GM21447 (cell line): ENCODE measurements at regions not wholly inside any gene's neighbourhood (a gene's known extent, or its start where the extent isn't known, plus 50 kb on each side); places are given as distances from the start of the nearest gene placed in this dataset.
"Not testable (repeated sequence)": the region's sequence is repeated elsewhere in the genome, so short reads cannot be mapped to it uniquely, and the experiment has no call there.

Experiments used
- ATAC-seq: cut with Tn5 transposase; IDR thresholded peaks from one replicate; pipeline ENCODE4 v1.9.1; 2021; ENCODE audit not compliant: unreplicated experiment

DNA sequence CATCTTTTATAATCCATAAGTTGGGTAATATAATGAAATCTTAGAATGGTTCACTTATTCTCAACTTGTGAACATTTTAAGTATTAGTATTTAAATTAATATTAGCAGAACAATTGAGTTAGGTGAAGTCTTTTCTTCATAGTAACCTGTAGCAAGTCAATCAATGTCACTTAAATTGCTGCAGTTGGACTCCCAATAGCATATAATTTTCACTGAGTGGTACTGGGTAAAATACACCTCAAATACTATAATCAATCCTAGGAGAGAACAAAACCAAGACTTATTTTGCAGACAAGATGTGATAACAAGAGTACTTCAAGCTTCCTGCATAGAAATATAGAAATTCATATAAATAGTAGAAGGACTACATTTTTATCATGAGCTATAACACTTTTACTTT lies 677.9 kb upstream of the LRRN3 start:
- ATAC-seq: no peak

GRCh38 chr7:110417611-110418010 lies 673.3 kb upstream of the LRRN3 start:
- ATAC-seq: no peak

GRCh38 chr7:110418659-110419280 lies 672.2 kb upstream of the LRRN3 start:
- no peak for ATAC-seq

DNA sequence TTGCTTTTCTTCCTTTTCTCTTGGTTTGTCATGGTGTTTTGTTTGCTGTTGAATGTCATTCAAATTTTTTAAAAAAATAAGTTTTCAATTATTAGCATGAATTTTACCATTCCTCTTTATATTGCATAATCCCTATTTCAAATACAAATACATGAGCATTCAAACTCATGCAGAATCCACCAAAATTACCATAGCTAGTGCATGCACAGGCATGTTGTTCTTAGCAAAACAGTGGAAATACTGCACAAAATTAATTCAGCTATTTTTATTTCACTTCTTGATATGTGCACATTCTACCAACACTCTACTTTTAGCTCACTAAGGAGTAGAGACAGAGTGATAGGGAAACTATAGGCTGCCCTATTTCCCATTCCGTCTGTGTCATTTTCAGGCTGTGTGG lies 670.1 kb upstream of the LRRN3 start:
- ATAC-seq: no peak

GRCh38 chr7:110421490-110422241 lies 669.3 kb upstream of the LRRN3 start:
- ATAC-seq: no peak

- ATAC-seq: no peak
These were observed 658.8 kb upstream of the LRRN3 start for GRCh38 chr7:110432061-110432553.

- not testable (repeated sequence) for ATAC-seq
These were observed 652.0 kb upstream of the LRRN3 start for GRCh38 chr7:110438926-110439325.

DNA sequence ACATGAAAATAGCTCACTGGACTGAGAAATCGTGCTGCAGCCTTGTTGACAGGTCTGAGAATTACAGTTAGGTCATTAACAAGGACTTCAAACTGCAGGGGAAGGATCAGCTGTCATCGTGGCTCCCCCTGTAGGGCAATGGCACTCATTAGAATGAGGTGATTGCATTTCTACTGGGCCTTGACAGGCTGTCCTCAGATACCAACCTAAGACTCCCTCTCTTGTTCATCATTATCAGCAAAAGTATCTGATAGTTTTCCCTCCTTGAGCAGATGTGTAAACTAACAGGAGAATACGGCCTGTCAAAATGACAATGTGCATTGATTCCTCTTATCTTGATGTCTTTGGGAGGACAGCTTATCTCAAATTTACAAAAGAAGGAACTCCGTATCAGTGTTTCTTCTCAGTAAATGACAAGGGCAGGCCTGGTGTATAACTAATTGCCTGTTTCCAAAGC lies 648.5 kb upstream of the LRRN3 start:
- ATAC-seq: no peak

DNA sequence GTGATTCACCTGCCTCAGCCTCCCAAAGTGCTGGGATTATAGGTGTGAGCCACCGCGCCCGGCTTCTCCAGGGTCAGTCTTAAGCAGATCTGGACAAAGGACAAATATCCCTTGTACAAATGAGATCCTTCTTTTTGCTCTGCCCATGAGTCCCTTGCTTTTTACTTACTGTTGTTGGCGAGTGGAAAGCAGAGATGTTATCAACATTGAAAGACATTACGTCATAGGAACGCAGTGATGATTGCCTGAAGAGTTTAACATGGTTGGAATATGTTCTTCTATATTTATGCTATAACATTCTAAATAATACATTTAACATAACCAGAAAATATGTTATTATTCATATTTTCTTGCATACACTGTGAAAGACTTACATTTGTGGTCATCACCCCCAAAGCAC lies 644.3 kb upstream of the LRRN3 start:
- no peak for ATAC-seq

- no peak for ATAC-seq
These were observed 642.0 kb upstream of the LRRN3 start for GRCh38 chr7:110448918-110449317.

GRCh38 chr7:110454713-110455112 lies 636.2 kb upstream of the LRRN3 start:
- ATAC-seq: no peak

DNA sequence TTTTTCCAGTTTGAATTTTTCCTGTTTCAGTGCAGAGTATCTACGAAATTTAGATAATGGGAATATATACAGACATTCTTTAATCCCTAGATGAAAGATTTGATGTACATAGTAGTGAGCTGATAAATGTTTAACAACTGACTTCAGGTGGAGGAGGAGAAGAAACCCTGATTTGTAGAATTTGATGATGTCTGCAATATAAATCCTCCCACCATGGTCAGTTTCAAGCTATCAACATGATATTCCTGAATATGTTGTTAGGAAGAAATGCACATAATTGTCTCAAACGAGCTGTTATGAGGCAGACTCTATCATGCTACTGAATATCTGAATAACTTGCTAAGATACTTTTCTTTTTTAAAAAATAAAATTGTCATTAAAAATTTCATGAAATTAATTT lies 629.3 kb upstream of the LRRN3 start:
- no peak for ATAC-seq

DNA sequence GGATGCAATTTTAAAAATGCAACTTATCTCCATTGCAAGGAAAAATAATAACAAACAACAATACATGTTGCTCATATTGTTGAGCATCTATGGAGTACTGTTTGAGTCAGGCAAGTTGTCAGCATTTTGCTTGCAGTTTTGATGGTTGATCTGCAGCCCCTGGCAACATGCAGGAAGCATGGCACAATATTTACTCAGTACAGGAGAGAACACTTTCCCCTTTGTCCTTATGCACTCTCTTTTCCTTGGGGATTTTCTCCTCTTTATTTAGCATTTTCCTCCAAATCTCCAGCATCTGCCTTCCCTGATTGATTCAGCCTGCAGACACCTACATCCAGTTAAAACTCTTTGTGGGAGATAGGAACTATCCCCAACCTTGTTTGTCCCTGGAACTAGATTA lies 620.5 kb upstream of the LRRN3 start:
- no peak for ATAC-seq

DNA sequence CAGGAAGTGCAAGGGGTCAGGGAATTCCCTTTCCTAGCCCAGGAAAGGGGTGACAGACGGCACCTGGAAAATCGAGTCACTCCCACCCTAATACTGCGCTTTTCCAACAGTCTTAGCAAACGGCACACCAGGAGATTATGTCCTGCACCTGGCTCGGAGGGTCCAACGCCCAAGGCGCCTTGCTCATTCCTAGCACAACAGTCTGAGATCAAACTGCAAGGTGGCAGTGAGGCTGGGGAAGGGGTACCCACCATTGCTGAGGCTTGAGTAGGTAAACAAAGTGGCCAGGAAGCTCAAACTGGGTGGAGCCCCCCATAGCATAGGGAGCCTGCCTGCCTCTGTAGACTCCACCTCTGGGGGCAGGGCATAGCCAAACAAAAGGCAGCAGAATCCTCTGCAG lies 618.5 kb upstream of the LRRN3 start:
- ATAC-seq: not testable (repeated sequence)

- no peak for ATAC-seq
These were observed 610.0 kb upstream of the LRRN3 start for GRCh38 chr7:110480964-110481363.

DNA sequence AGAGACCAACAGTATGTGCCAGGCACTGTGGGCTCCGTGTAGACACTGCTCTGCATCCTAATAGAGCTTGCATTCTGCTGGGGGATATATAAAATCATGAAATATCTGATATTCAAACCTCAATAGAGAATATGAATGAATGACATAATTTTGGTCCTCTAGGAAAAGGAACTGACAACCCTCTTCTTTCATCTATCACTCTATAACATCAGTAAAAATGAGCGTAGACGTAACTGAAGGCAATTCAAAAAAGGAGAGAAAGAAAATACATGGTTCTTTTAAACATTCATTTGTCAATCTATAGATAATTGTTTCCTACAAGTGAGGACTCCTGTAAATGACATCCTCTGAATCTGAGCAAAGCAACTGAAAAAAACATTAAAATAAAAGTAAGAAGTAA lies 607.4 kb upstream of the LRRN3 start:
- ATAC-seq: no peak

- ATAC-seq: no peak
These were observed 606.6 kb upstream of the LRRN3 start for GRCh38 chr7:110484356-110484755.

DNA sequence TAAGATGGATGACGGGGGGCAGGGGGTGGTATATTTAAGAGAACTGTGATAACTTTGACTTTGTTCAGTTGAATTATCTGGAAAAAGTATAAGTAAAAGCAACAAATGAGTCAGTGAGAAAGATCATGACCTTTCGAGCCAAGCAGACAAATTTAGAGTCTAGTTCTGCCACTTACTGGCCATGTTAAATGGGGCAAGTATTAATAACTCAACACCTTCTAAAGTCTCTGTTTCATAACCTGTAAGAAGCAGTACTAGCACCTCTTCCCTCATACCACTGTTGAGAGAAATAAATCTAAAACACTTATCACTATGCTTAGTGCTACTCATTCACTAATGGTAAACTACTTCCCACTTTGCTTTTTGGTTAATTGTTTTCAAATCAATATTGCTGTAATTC lies 604.4 kb upstream of the LRRN3 start:
- no peak for ATAC-seq

- no peak for ATAC-seq
These were observed 588.0 kb upstream of the LRRN3 start for GRCh38 chr7:110502888-110503465.

GRCh38 chr7:110507369-110507768 lies 583.6 kb upstream of the LRRN3 start:
- no peak for ATAC-seq

DNA sequence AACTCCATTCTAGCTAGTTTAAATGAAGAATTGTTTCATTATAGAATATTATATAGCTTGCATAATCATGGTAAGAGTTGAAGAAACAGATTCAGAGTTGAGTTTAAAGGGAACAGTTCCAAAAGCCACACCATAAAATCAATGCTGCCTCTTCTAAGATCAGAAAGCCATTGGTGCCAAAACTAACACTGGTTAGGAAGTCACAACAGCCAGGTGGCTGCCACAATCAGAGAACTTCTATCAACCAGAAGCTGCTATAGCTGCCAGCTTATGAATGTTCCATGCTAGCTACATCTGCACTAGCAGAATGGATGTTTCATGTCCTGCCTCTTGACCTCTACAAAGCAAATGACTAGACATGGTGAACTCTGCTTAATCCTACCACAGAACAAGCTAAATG lies 583.1 kb upstream of the LRRN3 start:
- ATAC-seq: no peak

- ATAC-seq: not testable (repeated sequence)
These were observed 575.9 kb upstream of the LRRN3 start for GRCh38 chr7:110514975-110515551.
